NCI-H69 (cell line): ENCODE measurements at regions not wholly inside any gene's neighbourhood (a gene's known extent, or its start where the extent isn't known, plus 50 kb on each side); places are given as distances from the start of the nearest gene placed in this dataset.
A peak's percentile ranks its signal among the peaks of the same experiment; 100 is the strongest.
"Not testable (repeated sequence)": the region's sequence is repeated elsewhere in the genome, so short reads cannot be mapped to it uniquely, and the experiment has no call there.

ENCODE experiments used
- DNase-seq: peaks from one replicate; lab custom pipeline; 2025; lab: John Stamatoyannopoulos, UW

DNA sequence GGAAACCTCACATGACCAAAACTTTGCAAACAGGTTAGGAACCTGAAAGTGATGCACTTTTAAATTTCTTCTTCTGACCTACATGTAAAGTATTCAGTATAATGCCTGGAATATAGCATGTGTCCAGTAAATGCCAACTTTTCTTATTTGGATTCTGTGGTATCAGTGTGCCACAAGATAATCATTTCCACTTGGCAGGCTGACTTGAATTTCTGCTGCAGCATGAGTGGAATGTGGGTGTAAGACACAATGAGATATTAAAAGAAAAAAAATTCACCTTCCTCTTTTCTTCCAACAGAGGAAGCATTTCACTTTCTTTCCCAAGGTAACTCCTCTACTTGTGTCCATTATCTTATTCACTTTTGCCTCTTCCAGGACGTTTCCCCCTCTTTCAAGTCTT, 141.9 kb upstream of the PRKD1 start:
- DNase-seq = no peak

DNA sequence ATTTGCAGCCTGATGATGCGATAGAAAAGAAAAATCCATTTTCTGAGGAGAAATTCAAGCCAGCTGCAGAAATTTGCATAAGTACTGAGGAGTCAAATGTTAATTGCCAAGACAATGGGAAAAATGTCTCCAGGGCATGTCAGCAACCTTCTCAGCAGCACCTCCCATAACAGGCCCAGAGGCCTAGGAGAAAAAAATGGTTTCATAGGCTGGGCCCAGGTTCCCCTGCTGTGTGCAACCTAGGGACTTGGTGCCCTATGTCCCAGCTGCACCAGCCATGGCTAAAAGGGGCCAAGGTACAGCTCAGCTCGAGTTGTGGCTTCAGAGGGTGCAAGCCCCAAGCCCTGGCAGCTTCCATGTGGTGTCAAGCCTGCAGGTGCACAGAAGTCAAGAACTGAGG, 144.8 kb upstream of the PRKD1 start:
- DNase-seq = not testable (repeated sequence)

DNA sequence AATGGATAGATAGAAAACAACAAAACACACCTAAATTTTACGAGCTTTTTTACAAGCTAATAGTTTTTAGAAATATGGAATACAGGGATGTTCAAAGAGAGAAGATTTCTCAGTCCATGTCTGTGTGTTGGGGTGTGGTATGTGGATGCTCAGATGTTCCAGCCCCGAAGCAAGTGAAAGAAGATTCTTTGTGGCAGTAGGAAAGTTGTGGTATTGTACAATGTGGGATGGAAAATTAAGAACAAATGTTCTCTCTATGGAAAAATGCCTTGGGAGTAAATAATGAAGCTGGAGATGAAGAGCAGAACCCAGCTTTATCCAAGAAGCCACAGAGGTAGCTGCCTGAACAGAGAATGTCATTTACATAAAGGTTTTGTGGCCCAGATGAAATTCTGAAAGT, 150.3 kb upstream of the PRKD1 start:
- DNase-seq = no peak

GRCh38 chr14:30078811-30079402, 151.3 kb upstream of the PRKD1 start:
- no peak for DNase-seq

DNA sequence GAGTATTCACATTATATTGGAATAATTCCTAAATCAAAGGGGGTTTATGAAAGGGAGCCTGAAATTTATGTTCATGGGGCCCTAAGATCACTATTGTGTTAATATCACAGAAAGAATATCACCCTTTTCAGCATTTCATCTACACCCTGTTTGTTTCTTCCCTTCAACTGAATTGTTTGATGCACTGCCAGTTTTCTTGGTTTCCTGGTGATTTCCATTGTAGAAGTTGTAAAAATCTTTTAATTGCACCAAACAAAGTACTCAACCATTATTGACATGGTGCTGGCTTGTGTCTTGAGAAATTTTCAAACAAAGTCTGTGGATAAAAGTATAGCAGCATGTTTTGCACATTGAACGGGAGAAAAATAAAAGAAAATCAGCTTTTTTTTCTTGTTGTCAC, 154.8 kb upstream of the PRKD1 start:
- DNase-seq = peak; percentile 87

GRCh38 chr14:30084811-30085210, 157.2 kb upstream of the PRKD1 start:
- no peak for DNase-seq

GRCh38 chr14:30085943-30086342, 158.3 kb upstream of the PRKD1 start:
- no peak for DNase-seq

DNA sequence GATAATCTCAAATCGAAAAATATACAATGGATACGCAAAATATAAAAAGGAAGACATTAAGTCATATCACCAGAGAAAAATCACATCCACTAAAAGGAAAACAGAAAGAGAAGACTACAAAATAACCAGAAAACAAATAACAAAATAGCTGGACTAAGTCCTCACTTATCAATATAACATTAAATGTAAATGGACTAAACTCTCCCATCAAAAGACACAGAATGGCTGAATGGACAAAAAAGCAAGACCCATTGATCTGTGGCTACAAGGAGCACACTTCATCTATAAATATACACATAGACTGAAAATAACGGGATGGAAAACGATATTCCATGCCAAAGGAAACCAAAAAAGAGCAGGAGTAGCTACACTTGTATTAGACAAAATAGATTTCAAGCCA, 161.0 kb upstream of the PRKD1 start:
- no peak for DNase-seq

GRCh38 chr14:30108975-30109700, 181.5 kb upstream of the PRKD1 start:
- DNase-seq = no peak

- DNase-seq = no peak
Measured at GRCh38 chr14:30114051-30114450, 186.4 kb upstream of the PRKD1 start.

- peak; percentile 85 for DNase-seq
Measured at GRCh38 chr14:30115756-30116155, 188.1 kb upstream of the PRKD1 start.

- no peak for DNase-seq
Measured at GRCh38 chr14:30118992-30119640, 191.5 kb upstream of the PRKD1 start.

DNA sequence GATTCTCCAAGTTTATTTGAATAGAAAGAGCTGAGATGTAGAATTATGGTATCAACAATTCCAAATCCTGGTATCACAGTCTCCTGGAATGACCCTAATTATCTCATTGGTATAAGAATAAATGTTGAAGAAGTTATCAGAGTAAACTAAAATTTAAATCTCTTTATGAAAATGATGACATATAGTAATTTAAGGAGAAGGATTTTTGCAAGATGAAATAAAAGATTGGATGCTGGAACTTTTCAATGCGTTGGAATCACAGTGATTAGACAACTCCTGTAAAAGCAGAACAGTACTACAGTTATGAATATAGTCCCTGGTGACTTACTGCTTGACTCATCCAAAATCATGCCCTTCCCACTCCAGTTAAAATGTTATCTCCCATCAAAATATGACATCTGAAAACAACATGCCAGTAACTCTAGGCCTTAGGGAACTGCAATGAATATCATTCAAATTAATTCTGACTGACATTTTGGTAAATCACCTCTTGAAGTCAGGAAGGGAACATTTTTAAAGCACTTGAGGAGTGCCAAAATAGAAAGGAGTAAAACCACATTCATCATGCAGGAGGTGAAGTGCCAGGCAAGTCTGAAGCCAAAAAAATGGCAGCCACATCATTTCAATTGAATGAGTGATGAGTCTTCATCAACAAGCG, 197.8 kb upstream of the PRKD1 start:
- no peak for DNase-seq

DNA sequence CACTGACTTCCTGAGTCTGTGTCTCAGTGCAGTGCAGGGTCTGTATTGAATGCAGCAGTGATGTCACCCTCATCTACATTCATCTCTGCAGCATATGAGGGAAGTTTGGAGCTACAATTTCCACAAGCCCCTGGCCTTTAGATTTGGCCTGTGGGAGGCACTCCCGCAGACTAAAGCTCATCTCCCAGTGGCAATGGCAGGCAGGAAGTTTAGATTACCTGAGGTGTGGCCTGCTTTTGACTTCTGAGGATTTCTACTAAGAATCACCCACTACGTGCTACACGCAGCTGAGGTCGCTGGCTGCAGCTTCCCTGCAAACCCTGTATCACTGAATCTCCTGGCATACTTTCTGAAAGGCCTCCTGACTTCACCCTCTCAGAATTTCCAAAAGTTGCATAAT, 202.2 kb upstream of the PRKD1 start:
- peak; percentile 66 for DNase-seq

- DNase-seq = peak; percentile 77
Measured at GRCh38 chr14:30131581-30132097, 204.0 kb upstream of the PRKD1 start.

DNA sequence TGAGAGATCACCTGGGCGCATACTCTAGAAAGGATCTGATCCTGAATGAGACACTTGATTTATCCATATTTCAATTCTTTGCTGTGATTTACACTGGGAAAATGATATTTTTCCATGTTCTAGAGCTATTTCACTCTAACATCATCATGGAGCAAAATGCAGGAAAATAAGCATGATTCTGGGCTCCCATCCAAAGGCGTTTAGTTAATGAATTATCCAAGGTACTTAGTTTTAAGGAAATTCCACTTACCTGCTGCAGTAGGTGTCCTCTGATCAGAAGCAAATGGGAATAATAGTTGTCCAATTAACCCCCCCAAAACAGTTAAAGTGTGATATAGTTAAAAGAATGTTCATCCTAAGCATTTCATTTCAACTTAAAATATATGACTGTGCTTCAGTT, 204.5 kb upstream of the PRKD1 start:
- DNase-seq = no peak

DNA sequence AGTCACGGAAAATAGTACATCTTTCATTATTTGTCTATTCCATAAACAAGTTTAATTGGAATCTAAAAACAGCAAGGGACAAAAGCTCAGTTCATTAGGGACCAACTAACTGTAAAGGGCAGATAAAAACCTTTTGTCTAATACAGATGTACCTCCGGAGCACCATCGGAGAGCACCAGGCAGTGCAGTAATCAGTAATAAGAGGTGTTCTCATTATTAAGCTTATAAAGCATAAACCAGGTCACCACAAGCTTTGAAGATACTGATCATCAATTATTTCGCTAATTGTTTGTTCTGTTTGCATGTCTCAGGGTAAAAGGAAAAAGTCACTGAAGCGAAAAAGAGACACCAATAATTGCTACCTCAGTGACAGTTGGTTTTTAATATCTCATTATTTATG, 207.3 kb upstream of the PRKD1 start:
- DNase-seq = peak; percentile 81

- DNase-seq = peak; percentile 88
Measured at GRCh38 chr14:30138567-30138966, 210.9 kb upstream of the PRKD1 start.

DNA sequence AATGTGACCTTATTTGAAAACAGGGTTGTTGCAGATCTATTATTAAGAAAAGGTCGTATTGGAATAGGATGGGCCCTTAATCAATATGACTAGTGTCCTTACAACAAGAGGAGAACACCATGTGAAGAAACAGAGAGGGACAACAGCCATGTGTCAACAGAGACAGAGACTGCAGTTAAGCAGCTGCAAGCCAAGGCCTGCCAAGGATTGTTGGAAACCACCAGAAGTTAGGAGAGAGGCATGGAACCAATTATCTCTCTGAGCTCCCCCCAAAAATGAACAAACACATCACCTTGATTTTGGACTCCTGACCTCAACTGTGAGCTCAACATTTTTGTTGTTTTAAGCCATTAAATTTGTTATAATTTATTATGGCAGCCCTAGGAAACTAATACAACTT, 214.6 kb upstream of the PRKD1 start:
- DNase-seq = no peak

GRCh38 chr14:30143627-30144026, 216.0 kb upstream of the PRKD1 start:
- no peak for DNase-seq

DNA sequence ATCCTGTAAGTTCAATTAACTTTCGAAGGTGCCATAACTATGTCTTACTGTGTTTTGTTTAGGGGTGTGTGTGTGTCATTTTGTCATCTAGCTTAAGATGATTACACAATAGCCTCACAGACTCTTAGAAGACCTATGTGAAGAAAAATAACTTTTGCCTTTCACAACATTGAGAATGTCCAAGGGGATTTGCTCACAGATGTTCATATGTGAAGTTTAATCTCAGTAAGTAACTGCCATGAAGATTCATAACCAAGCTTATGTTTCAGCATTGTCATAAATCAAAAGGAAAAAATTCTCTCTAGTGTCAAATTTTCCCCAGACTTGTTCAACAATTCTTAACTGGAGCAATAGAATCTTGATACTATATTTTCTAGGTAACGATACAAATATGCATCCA, 226.1 kb upstream of the PRKD1 start:
- DNase-seq = no peak

- DNase-seq = peak; percentile 94
Measured at GRCh38 chr14:30156571-30156970, 228.9 kb upstream of the PRKD1 start.

GRCh38 chr14:30158299-30158698, 230.7 kb upstream of the PRKD1 start:
- DNase-seq = no peak
